ENCODE measurements at regions not wholly inside any gene's neighbourhood (a gene's known extent, or its start where the extent isn't known, plus 50 kb on each side); places are given as distances from the start of the nearest gene placed in this dataset.

GRCh38 chr5:123858938-123859337 is 347.0 kb downstream of the CSNK1G3 start:
- TF ChIP-seq EZH2 (IDR thresholded peaks at IDR 0.05; ENCODE audit: low read length, missing control alignments) (no peak), CTCF (conservative IDR thresholded peaks at IDR 0.05 in 1 of 2, IDR thresholded peaks at IDR 0.05 in 1 of 2; ENCODE audit: low read depth in 1 of 2, low read length in 2 of 2) (no peak)

All from fibroblast of lung (primary cell).